HepG2 (cell line): ENCODE measurements at regions not wholly inside any gene's neighbourhood (a gene's known extent, or its start where the extent isn't known, plus 50 kb on each side); places are given as distances from the start of the nearest gene placed in this dataset.

Source experiments
- ATAC-seq: fragments of 200-7000 bp; cut with Tn5 transposase; 3 replicates; pipeline ENCODE4 v1.9.1; 2020; ENCODE audit warnings: mild to moderate bottlenecking, moderate library complexity
- BruUV-seq: library from RNA; stranded (reverse); fragments of 400-500 nt; replicated peaks from 2 replicates; lab custom pipeline; 2021; lab: Mats Ljungman, UMichigan
- CTCF ChIA-PET: fragments of 300-600 bp; formaldehyde crosslinking; extraction: SDS; loops from one replicate; lab custom pipeline; 2021; ENCODE audit warnings: low total read pairs, inconsistent platforms, low intra/inter-chr PET ratio; lab: Yijun Ruan, JAX
- POLR2A ChIA-PET: fragments of 350-600 bp; sonication (Branson Sonifier 250); formaldehyde crosslinking; loops from one replicate; lab custom pipeline; 2020; ENCODE audit warnings: antibody characterized with exemption, inconsistent platforms; lab: Yijun Ruan, JAX
- DNase-seq: peaks from one replicate; pipeline ENCODE4 v3.0.0-alpha.2; 2015; ENCODE audit warnings: low spot score
- FAIRE-seq: peaks from 3 replicates; lab custom pipeline; 2011; peaks lifted over from hg19 to GRCh38; lab: Jason Lieb, UNC
- H2AFZ ChIP-seq: one replicate; pipeline ENCODE4 v1.6.1; 2011; ENCODE audit warnings: low read length, inconsistent platforms
- H3K27ac ChIP-seq: fragments of 300-600 bp; 3 replicates; pipeline ENCODE4 v1.8.0; 2011; ENCODE audit warnings: mixed run types, mild to moderate bottlenecking, mixed read lengths, low read length, inconsistent platforms; ENCODE audit not compliant: insufficient read depth; ENCODE audit errors: extremely low read length
- H3K27me3 ChIP-seq, 2 experiments: fragments of 200-600 bp in 1 of 2; 2 replicates in 1 of 2; 3 replicates in 1 of 2; pipeline versions ENCODE4 v1.6.0 to v1.8.0; 2011; ENCODE audit warnings: low read length in 2 of 2, mild to moderate bottlenecking in 2 of 2, moderate library complexity in 2 of 2, inconsistent platforms in 1 of 2; ENCODE audit not compliant: insufficient read depth in 2 of 2, control insufficient read depth in 1 of 2
- H3K36me3 ChIP-seq, 2 experiments: fragments of 200-600 bp in 1 of 2; replicated peaks in 1 of 2; 2 replicates in 1 of 2; 3 replicates in 1 of 2; pipeline versions ENCODE4 v1.5.1 to v1.8.0; 2011; ENCODE audit warnings: low read length in 2 of 2, inconsistent platforms in 1 of 2; ENCODE audit not compliant: insufficient read depth in 2 of 2, control insufficient read depth in 1 of 2
- H3K4me1 ChIP-seq: 2 replicates; pipeline ENCODE4 v1.5.1; 2012; ENCODE audit warnings: low read length, inconsistent platforms; ENCODE audit not compliant: insufficient read depth
- H3K4me2 ChIP-seq: 2 replicates; pipeline ENCODE4 v1.6.0; 2011; ENCODE audit warnings: low read depth, low read length, inconsistent platforms
- H3K4me3 ChIP-seq, 3 experiments: fragments of 200-600 bp in 1 of 3; sonication (generic), shearing (Covaris generic) in 1 of 3; replicated peaks in 1 of 3; 2 replicates each; pipeline ENCODE4 v1.5.1; 2011 to 2016; ENCODE audit warnings: low read length in 3 of 3, inconsistent platforms in 2 of 3, low read depth in 2 of 3, mild to moderate bottlenecking in 2 of 3, control low read depth in 1 of 3, mixed read lengths in 1 of 3; ENCODE audit not compliant: insufficient read depth in 1 of 3
- H3K79me2 ChIP-seq: one replicate; pipeline ENCODE4 v1.6.1; 2011; ENCODE audit warnings: low read length, inconsistent platforms; ENCODE audit not compliant: insufficient read depth
- H3K9ac ChIP-seq: 2 replicates; pipeline ENCODE4 v1.6.0; 2011; ENCODE audit warnings: mild to moderate bottlenecking, low read depth, low read length, inconsistent platforms; ENCODE audit not compliant: insufficient read depth
- H3K9me3 ChIP-seq: 2 replicates; pipeline ENCODE4 v1.5.1; 2012; ENCODE audit warnings: mild to moderate bottlenecking, low read length
- H4K20me1 ChIP-seq: 2 replicates; pipeline ENCODE4 v1.6.0; 2011; ENCODE audit warnings: inconsistent platforms, mild to moderate bottlenecking, low read length, moderate library complexity; ENCODE audit not compliant: insufficient read depth
- PHF21A ChIP-seq: sonication (generic); formaldehyde crosslinking; IDR thresholded peaks from 2 replicates; pipeline ENCODE4 v1.5.0; 2020; ENCODE audit warnings: mild to moderate bottlenecking, missing genetic modification reagents
- RAD21 ChIP-seq: fragments of 450-650 bp; formaldehyde crosslinking; IDR thresholded peaks from 2 replicates; pipeline ENCODE4 v1.5.0; 2020; ENCODE audit warnings: mild to moderate bottlenecking
- RBAK ChIP-seq: sonication (generic); formaldehyde crosslinking; IDR thresholded peaks from 2 replicates; pipeline ENCODE4 v1.5.1; 2020; ENCODE audit warnings: mild to moderate bottlenecking, missing genetic modification reagents
- RFX1 ChIP-seq: fragments of 450-650 bp; IDR thresholded peaks from 2 replicates; pipeline ENCODE4 v1.6.1; 2017
- ZFP82 ChIP-seq: sonication (generic); formaldehyde crosslinking; IDR thresholded peaks from 2 replicates; pipeline ENCODE4 v1.5.1; 2020; ENCODE audit warnings: mild to moderate bottlenecking, missing genetic modification reagents, borderline replicate concordance
- ZNF326 ChIP-seq: sonication (generic); formaldehyde crosslinking; IDR thresholded peaks from 2 replicates; pipeline ENCODE4 v1.4.0; 2020; ENCODE audit warnings: missing genetic modification reagents, borderline replicate concordance
- ZNF33A ChIP-seq: sonication (generic); formaldehyde crosslinking; IDR thresholded peaks from 2 replicates; pipeline ENCODE4 v1.5.1; 2020; ENCODE audit warnings: missing genetic modification reagents, mild to moderate bottlenecking, moderate library complexity, borderline replicate concordance
- ZNF724P ChIP-seq: sonication (generic); formaldehyde crosslinking; IDR thresholded peaks from 2 replicates; pipeline ENCODE4 v1.8.0; 2022; ENCODE audit warnings: missing genetic modification reagents, borderline replicate concordance
- ZNF841 ChIP-seq: sonication (generic); formaldehyde crosslinking; IDR thresholded peaks from 2 replicates; pipeline ENCODE4 v1.8.1; 2023; ENCODE audit warnings: missing genetic modification reagents, borderline replicate concordance
- WGBS: methylation state at CpG from one replicate; pipeline ENCODE4 v1.1.6; 2017; ENCODE audit warnings: low lambda C conversion rate; 5-methylcytosine and 5-hydroxymethylcytosine counted together
- in situ Hi-C: cut with HindIII; loops from 2 replicates; pipeline ENCODE4 v1.10.0; 2017; ENCODE audit warnings: low pct_unique_long_range_greater_than_20kb; ENCODE audit not compliant: extremely low pct_ligation_motif_present
- intact Hi-C: fragments of 100-400 bp; cut with micrococcal nuclease; formaldehyde crosslinking; loops from one replicate; pipeline ENCODE4 v1.10.0; 2022; ENCODE audit not compliant: unreplicated experiment
- TF ChIP-seq, protein P1 (sequence below): sonication (generic); formaldehyde crosslinking; IDR thresholded peaks from 2 replicates; pipeline ENCODE4 v1.5.0; 2020; ENCODE audit warnings: mild to moderate bottlenecking, missing genetic modification reagents
- TF ChIP-seq, protein P2 (sequence below): sonication (generic); formaldehyde crosslinking; IDR thresholded peaks from 2 replicates; pipeline ENCODE4 v1.5.1; 2020; ENCODE audit warnings: missing genetic modification reagents, mild to moderate bottlenecking, borderline replicate concordance
- TF ChIP-seq, protein P3 (sequence below): sonication (generic); formaldehyde crosslinking; IDR thresholded peaks from 2 replicates; pipeline ENCODE4 v1.4.0; 2020; ENCODE audit warnings: mild to moderate bottlenecking, missing genetic modification reagents, borderline replicate concordance
- TF ChIP-seq, protein P4 (sequence below): sonication (generic); formaldehyde crosslinking; IDR thresholded peaks from 2 replicates; pipeline ENCODE4 v1.4.0; 2020; ENCODE audit warnings: missing genetic modification reagents

DNA sequence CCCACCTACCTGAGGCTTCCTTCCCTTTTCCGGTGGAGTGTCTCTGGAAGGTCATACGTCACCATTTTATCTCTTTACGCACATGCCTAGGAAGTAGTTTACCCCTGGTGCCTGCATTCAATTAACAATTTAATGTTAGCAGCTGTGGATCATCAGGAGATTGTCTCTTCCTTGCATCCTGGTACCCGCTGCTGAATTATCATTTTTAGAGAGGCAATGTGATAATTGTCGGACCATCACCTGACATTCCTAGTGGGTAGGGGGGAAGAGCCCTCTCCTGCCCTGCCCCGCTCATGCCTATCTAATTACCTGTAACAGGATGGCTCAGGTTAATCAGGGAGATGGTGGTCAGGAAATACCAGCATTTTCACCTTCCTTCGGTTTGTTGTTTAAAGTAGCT lies 863.6 kb downstream of the RPA4 start:
- Histone ChIP-seq H3K9ac (no peak overlapping the region), H3K9me3 (no peaks in the 10 kb centered on the region), H3K4me3 (no peak overlapping the region), H2AFZ (no peak overlapping the region), H3K4me1 (no peaks in the 10 kb centered on the region), H3K27me3 (no peaks in the 10 kb centered on the region), H4K20me1 (no peaks in the 10 kb centered on the region), H3K36me3 (no peaks in the 10 kb centered on the region), H3K79me2 (no peaks in the 10 kb centered on the region), H3K4me2 (no peak overlapping the region), H3K27ac (no peak overlapping the region)
- no peak for DNase-seq
- 0% methylated on average over 2 of the region's 7 CpGs for WGBS
- FAIRE-seq: no peak
- ChIA-PET CTCF (no interaction called here), POLR2A (no interaction called here)
- intact Hi-C loops: no loop called here
- no TSS peak for BruUV-seq
- no peak for ATAC-seq
- in situ Hi-C loops: no loop called here
- TF ChIP-seq PHF21A (CRISPR knock-in tag) (no peak), ZFP82 (CRISPR knock-in tag) (no peak), ZNF724P (CRISPR knock-in tag) (no peak), RAD21 (no peak), ZNF33A (CRISPR knock-in tag) (no peak), ZNF326 (CRISPR knock-in tag) (no peak), ZNF841 (no peak), RBAK (CRISPR knock-in tag) (no peak), RFX1 (no peak)
- TF ChIP-seq, protein P1, sequence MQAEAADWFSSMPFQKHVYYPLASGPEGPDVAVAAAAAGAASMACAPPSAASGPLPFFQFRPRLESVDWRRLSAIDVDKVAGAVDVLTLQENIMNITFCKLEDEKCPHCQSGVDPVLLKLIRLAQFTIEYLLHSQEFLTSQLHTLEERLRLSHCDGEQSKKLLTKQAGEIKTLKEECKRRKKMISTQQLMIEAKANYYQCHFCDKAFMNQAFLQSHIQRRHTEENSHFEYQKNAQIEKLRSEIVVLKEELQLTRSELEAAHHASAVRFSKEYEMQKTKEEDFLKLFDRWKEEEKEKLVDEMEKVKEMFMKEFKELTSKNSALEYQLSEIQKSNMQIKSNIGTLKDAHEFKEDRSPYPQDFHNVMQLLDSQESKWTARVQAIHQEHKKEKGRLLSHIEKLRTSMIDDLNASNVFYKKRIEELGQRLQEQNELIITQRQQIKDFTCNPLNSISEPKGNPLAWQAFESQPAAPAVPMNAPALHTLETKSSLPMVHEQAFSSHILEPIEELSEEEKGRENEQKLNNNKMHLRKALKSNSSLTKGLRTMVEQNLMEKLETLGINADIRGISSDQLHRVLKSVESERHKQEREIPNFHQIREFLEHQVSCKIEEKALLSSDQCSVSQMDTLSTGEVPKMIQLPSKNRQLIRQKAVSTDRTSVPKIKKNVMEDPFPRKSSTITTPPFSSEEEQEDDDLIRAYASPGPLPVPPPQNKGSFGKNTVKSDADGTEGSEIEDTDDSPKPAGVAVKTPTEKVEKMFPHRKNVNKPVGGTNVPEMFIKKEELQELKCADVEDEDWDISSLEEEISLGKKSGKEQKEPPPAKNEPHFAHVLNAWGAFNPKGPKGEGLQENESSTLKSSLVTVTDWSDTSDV (CRISPR knock-in tag): no peak
- TF ChIP-seq, protein P2, sequence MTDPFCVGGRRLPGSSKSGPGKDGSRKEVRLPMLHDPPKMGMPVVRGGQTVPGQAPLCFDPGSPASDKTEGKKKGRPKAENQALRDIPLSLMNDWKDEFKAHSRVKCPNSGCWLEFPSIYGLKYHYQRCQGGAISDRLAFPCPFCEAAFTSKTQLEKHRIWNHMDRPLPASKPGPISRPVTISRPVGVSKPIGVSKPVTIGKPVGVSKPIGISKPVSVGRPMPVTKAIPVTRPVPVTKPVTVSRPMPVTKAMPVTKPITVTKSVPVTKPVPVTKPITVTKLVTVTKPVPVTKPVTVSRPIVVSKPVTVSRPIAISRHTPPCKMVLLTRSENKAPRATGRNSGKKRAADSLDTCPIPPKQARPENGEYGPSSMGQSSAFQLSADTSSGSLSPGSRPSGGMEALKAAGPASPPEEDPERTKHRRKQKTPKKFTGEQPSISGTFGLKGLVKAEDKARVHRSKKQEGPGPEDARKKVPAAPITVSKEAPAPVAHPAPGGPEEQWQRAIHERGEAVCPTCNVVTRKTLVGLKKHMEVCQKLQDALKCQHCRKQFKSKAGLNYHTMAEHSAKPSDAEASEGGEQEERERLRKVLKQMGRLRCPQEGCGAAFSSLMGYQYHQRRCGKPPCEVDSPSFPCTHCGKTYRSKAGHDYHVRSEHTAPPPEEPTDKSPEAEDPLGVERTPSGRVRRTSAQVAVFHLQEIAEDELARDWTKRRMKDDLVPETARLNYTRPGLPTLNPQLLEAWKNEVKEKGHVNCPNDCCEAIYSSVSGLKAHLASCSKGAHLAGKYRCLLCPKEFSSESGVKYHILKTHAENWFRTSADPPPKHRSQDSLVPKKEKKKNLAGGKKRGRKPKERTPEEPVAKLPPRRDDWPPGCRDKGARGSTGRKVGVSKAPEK (CRISPR knock-in tag): no peak
- TF ChIP-seq, protein P3, sequence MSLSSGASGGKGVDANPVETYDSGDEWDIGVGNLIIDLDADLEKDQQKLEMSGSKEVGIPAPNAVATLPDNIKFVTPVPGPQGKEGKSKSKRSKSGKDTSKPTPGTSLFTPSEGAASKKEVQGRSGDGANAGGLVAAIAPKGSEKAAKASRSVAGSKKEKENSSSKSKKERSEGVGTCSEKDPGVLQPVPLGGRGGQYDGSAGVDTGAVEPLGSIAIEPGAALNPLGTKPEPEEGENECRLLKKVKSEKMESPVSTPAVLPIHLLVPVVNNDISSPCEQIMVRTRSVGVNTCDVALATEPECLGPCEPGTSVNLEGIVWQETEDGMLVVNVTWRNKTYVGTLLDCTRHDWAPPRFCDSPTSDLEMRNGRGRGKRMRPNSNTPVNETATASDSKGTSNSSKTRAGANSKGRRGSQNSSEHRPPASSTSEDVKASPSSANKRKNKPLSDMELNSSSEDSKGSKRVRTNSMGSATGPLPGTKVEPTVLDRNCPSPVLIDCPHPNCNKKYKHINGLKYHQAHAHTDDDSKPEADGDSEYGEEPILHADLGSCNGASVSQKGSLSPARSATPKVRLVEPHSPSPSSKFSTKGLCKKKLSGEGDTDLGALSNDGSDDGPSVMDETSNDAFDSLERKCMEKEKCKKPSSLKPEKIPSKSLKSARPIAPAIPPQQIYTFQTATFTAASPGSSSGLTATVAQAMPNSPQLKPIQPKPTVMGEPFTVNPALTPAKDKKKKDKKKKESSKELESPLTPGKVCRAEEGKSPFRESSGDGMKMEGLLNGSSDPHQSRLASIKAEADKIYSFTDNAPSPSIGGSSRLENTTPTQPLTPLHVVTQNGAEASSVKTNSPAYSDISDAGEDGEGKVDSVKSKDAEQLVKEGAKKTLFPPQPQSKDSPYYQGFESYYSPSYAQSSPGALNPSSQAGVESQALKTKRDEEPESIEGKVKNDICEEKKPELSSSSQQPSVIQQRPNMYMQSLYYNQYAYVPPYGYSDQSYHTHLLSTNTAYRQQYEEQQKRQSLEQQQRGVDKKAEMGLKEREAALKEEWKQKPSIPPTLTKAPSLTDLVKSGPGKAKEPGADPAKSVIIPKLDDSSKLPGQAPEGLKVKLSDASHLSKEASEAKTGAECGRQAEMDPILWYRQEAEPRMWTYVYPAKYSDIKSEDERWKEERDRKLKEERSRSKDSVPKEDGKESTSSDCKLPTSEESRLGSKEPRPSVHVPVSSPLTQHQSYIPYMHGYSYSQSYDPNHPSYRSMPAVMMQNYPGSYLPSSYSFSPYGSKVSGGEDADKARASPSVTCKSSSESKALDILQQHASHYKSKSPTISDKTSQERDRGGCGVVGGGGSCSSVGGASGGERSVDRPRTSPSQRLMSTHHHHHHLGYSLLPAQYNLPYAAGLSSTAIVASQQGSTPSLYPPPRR (CRISPR knock-in tag): no peak
- TF ChIP-seq, protein P4, sequence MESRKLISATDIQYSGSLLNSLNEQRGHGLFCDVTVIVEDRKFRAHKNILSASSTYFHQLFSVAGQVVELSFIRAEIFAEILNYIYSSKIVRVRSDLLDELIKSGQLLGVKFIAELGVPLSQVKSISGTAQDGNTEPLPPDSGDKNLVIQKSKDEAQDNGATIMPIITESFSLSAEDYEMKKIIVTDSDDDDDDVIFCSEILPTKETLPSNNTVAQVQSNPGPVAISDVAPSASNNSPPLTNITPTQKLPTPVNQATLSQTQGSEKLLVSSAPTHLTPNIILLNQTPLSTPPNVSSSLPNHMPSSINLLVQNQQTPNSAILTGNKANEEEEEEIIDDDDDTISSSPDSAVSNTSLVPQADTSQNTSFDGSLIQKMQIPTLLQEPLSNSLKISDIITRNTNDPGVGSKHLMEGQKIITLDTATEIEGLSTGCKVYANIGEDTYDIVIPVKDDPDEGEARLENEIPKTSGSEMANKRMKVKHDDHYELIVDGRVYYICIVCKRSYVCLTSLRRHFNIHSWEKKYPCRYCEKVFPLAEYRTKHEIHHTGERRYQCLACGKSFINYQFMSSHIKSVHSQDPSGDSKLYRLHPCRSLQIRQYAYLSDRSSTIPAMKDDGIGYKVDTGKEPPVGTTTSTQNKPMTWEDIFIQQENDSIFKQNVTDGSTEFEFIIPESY (CRISPR knock-in tag): no peak
